ENCODE measurements at regions not wholly inside any gene's neighbourhood (a gene's known extent, or its start where the extent isn't known, plus 50 kb on each side); places are given as distances from the start of the nearest gene placed in this dataset.

GRCh38 chr4:165606465-165607205 is 227.8 kb downstream of the CPE start:
- TF ChIP-seq EZH2 (IDR thresholded peaks at IDR 0.05; ENCODE audit: insufficient read depth, low read length) (no peak), CTCF (IDR thresholded peaks at IDR 0.05; ENCODE audit: insufficient read depth, low read depth, low read length) (no peak)

Data from astrocyte (in vitro differentiated cells and primary cell).